GM06990 (cell line): ENCODE measurements at regions not wholly inside any gene's neighbourhood (a gene's known extent, or its start where the extent isn't known, plus 50 kb on each side); places are given as distances from the start of the nearest gene placed in this dataset.
"Not testable (repeated sequence)": the region's sequence is repeated elsewhere in the genome, so short reads cannot be mapped to it uniquely, and the experiment has no call there.

ENCODE experiments used
- DNase-seq: peaks from one replicate; pipeline ENCODE4 v3.0.0-alpha.2; 2011; ENCODE audit not compliant: insufficient read length; ENCODE audit errors: extremely low read depth
- H3K27me3 ChIP-seq: replicated peaks from 2 replicates; pipeline ENCODE4 v1.6.0; 2011; ENCODE audit warnings: low read length; ENCODE audit not compliant: control insufficient read depth, insufficient read depth
- H3K36me3 ChIP-seq: 2 replicates; pipeline ENCODE4 v1.5.1; 2011; ENCODE audit warnings: low read length; ENCODE audit not compliant: control insufficient read depth, insufficient read depth
- H3K4me3 ChIP-seq: replicated peaks from 2 replicates; pipeline ENCODE4 v1.5.1; 2011; ENCODE audit warnings: low read depth, mild to moderate bottlenecking, control low read depth, low read length
- TF ChIP-seq, protein P1 (sequence below): IDR thresholded peaks from 2 replicates; pipeline ENCODE4 v1.5.1; 2011; ENCODE audit warnings: low read length, control low read depth, mild to moderate bottlenecking, inconsistent platforms; ENCODE audit not compliant: insufficient read depth, poor library complexity, severe bottlenecking

DNA sequence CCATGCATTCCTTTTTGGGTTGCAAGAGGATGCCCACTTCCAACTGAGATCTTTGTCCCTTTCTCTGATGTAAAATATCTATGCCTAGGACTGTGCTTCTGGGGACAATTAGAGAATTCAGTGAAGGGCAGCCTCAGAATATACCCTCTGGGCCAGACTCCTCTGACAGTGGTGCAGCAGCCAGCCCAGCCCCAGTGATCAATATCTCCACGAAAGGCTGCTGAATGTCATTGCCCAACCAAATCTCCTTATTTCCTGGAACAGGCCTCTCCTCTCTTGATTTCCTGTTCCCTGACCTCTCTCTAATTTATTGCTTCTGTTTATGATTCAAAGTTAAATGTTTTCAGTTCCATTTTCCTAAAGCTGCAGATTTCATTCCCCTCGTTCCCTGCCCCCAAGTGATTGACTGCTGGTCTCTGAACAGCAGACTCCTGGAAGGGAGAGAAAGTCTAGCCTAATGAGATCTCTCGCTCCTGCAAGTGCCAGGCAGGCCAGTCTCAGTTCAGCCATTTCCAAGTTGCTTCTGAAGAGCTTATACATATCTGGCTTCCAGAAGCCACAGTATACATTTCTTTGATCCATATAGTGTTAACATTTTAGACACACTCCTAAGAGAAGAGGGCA, 104.4 kb upstream of the SALL1 start:
- TF ChIP-seq, protein P1, sequence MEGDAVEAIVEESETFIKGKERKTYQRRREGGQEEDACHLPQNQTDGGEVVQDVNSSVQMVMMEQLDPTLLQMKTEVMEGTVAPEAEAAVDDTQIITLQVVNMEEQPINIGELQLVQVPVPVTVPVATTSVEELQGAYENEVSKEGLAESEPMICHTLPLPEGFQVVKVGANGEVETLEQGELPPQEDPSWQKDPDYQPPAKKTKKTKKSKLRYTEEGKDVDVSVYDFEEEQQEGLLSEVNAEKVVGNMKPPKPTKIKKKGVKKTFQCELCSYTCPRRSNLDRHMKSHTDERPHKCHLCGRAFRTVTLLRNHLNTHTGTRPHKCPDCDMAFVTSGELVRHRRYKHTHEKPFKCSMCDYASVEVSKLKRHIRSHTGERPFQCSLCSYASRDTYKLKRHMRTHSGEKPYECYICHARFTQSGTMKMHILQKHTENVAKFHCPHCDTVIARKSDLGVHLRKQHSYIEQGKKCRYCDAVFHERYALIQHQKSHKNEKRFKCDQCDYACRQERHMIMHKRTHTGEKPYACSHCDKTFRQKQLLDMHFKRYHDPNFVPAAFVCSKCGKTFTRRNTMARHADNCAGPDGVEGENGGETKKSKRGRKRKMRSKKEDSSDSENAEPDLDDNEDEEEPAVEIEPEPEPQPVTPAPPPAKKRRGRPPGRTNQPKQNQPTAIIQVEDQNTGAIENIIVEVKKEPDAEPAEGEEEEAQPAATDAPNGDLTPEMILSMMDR, result no peak
- H3K36me3 ChIP-seq, result no peaks in the 10 kb centered on the region
- no peak overlapping the region for H3K4me3 ChIP-seq
- H3K27me3 ChIP-seq, result no peaks in the 10 kb centered on the region
- DNase-seq, result no peak

DNA sequence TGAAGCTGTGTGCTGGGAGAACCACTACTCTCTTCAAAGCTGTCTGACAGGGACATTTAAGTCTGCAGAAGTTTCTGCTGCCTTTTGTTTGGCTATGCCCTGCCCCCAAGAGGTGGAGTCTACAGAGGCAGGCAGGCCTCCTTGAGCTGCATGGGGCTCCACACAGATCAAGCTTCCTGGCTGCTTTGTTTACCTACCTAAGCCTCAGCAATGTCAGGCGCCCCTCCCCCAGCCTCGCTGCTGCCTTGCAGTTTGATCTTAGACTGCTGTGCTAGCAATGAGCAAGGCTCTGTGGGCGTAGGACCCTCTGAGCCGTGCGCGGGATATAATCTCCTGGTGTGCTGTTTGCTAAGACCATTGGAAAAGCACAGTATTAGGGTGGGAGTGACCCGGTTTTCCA, 103.3 kb upstream of the SALL1 start:
- H3K27me3 ChIP-seq, DNase-seq, H3K4me3 ChIP-seq, H3K36me3 ChIP-seq: not testable (repeated sequence)

DNA sequence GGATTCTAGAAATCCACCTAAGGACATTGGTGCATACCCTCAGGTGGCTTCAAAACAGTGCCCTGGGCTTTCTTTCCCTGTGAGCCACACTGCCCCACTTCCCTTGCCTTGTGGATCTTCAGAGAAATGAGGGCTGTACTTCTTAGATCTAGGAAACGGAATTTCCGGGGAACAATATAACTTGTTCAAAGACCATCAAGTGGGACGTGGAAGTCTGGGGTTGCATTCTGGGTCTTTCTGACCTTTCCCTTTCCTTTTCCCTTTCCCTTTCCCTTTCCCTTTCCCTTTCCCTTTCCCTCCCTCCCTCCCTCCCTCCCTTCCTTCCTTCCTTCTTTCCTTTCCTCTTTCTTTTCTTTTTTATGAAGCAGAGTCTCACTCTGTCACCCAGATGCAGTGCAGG, 97.1 kb upstream of the SALL1 start:
- TF ChIP-seq, protein P1, result no peak
- H3K4me3 ChIP-seq, result no peak overlapping the region
- DNase-seq, result no peak
- no peaks in the 10 kb centered on the region for H3K36me3 ChIP-seq
- no peaks in the 10 kb centered on the region for H3K27me3 ChIP-seq

DNA sequence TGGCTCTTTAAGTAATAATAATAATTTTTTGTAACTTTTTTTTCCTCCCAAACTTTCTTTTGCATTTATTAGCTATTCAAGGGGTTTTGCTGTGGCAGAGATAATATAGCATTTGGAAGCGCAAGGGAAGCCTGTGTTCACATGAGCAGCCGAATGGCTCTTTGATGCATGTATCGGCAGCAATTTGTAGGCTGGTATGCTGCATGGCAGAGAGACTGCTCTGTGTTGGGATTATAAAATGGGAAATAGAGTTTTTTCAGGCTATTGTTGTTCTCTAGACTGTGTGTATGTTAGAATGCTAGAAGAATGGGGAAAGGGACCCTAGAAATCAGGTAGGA, 94.6 kb upstream of the SALL1 start:
- no peak overlapping the region for H3K4me3 ChIP-seq
- TF ChIP-seq, protein P1, result no peak
- no peaks in the 10 kb centered on the region for H3K36me3 ChIP-seq
- no peak for DNase-seq
- no peaks in the 10 kb centered on the region for H3K27me3 ChIP-seq

DNA sequence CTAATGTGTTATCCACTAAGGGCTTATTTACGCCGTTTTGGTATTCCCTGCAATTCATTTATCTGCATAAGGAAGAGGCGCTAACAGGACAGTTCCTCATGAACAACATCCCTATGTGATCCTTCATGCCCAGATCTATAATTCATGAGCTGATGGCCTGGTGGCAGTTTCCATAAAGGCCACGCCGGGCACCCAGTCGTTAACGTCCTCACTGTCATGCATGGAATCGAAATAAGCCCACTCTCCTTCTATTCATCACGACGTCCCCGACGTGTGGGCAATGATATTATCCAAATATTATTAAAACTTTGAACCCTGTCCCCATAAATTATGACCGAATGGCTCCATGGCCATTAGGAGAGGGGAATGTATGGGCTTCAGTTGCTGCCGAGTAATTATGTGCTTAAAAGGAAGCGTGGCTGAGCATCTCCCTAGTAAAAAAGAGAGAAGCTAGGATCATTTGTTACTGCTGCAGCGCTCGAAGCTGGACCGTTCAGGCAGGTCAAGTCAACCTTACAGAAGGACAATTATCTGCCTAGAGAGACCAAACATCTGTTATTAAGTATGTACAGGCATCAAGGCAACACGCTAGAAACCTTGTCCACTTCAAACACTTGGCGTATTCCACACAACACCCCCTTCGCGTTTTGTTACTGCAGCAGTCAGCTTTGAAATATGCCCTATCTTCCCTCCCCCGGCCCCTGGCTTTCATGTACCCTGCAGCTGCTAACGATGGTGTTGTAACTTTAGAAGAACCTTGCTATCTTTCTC, 94.0 kb upstream of the SALL1 start:
- TF ChIP-seq, protein P1, result no peak
- no peak for DNase-seq
- H3K36me3 ChIP-seq, result no peaks in the 10 kb centered on the region
- no peaks in the 10 kb centered on the region for H3K27me3 ChIP-seq
- H3K4me3 ChIP-seq, result no peak overlapping the region

DNA sequence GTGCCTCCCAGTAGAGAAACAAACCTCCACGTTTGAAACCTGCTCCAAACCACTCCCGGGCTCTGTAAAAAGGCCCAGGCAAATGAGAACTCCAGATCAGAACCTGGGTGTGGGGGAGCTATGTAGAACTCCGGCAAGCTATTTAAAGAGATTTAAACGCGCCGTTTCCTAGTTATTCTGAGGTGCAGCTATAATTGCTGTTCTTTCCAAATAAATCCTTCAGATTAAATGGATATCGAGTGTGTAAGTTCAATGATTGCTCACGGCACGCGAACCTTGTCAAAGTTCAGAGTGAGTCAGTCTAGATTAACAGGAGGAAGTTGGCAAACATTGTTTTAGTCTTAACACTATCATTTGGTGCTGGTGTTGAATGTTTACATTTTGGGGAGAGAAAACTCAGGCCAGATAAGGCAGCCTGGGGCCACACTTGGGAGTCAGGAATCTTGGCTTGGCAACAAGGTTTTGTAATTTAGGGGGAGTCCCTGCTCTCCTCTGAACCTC, 92.9 kb upstream of the SALL1 start:
- TF ChIP-seq, protein P1, result no peak
- H3K4me3 ChIP-seq, result no peak overlapping the region
- DNase-seq, result no peak
- no peaks in the 10 kb centered on the region for H3K27me3 ChIP-seq
- H3K36me3 ChIP-seq, result no peaks in the 10 kb centered on the region
